GM23338 (cell line): ENCODE measurements at regions not wholly inside any gene's neighbourhood (a gene's known extent, or its start where the extent isn't known, plus 50 kb on each side); places are given as distances from the start of the nearest gene placed in this dataset.

Source experiments
- CTCF ChIP-seq, 2 experiments: fragments of 200-600 bp in 1 of 2; sonication (generic) in 1 of 2; conservative IDR thresholded peaks; 2 replicates each; pipeline versions ENCODE4 v1.5.1 to v1.6.1; 2016 to 2017; ENCODE audit warnings: antibody characterized with exemption in 2 of 2, low read depth in 2 of 2, mild to moderate bottlenecking in 2 of 2, moderate library complexity in 1 of 2
- EZH2 ChIP-seq: fragments of 200-600 bp; sonication (generic); IDR thresholded peaks from one replicate; pipeline ENCODE4 v1.8.0; 2017; ENCODE audit warnings: antibody characterized with exemption, mild to moderate bottlenecking, low read depth; ENCODE audit not compliant: unreplicated experiment

- TF ChIP-seq CTCF (conservative IDR thresholded peaks at IDR 0.05; ENCODE audit: low read depth in 2 of 2) = no peak
- TF ChIP-seq EZH2 = no peak
These were observed 1063.1 kb downstream of the PCDH7 start for GRCh38 chr4:31783311-31783710.
